ENCODE measurements at regions not wholly inside any gene's neighbourhood (a gene's known extent, or its start where the extent isn't known, plus 50 kb on each side); places are given as distances from the start of the nearest gene placed in this dataset.

DNA sequence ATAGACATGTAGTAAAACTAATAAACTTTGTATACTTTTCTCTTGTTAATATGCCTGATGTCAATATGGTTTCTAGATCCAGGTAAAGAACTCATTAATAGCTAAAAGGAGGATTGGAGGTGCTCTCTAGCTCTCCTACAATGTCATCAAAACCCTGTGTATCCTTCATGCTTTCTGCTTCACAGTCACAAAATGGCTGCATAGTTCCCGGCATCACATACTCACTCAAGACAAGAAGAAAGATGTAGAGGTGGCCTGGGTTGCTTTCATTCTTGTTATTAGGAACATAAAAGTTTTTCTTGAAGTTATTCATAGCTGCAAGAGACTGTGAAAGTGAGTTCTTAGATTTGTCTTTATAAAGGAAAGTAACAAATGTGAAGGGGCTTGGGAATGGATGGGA is 149.7 kb upstream of the EEPD1 start:
- H2AK5ac ChIP-seq (ENCODE audit: insufficient read length, low read length), result no peak overlapping the region
- H3K4me2 ChIP-seq (ENCODE audit: insufficient read depth, insufficient read length, low read length), result no peak overlapping the region
- no peak overlapping the region for H3K27ac ChIP-seq (ENCODE audit: insufficient read length, low read depth, low read length)
- no peak overlapping the region for H2BK20ac ChIP-seq (ENCODE audit: low read depth, low read length, poor library complexity, severe bottlenecking)
- peaks cover 5 to 9% of the 10 kb centered on the region in 2 experiments; a peak in 4 of 5 replicates for H3K9me3 Mint-ChIP-seq
- no peak overlapping the region for H4K5ac ChIP-seq (ENCODE audit: insufficient read length, low read depth, low read length)
- H3K79me1 ChIP-seq (ENCODE audit: insufficient read depth, low read depth, low read length, poor library complexity, severe bottlenecking), result no peaks in the 10 kb centered on the region
- no peaks in the 10 kb centered on the region for H3K23me2 ChIP-seq (ENCODE audit: insufficient read length, low read depth, low read length, poor library complexity, severe bottlenecking)
- H3K4ac ChIP-seq (ENCODE audit: low read depth, low read length), result no peak overlapping the region
- H2AFZ ChIP-seq (ENCODE audit: low read length), result no peak overlapping the region
- no peaks in the 10 kb centered on the region for H3K4me1 ChIP-seq (ENCODE audit: insufficient read depth, low read length)
- no peak overlapping the region for H2BK15ac ChIP-seq (ENCODE audit: low read depth, low read length)
- no peak for DNase-seq
- no peak overlapping the region for H3K18ac ChIP-seq (ENCODE audit: insufficient read length, low read depth, low read length)
- no peaks in the 10 kb centered on the region for H3K79me2 ChIP-seq (ENCODE audit: insufficient read depth, low read length)
- no peak overlapping the region for H3K56ac ChIP-seq (ENCODE audit: insufficient read length, low read depth, low read length)
- H3K4me3 Mint-ChIP-seq, result no peak overlapping the region
- peaks cover 1% of the 10 kb centered on the region; the same call in 1 of the 2 replicates for H3K27me3 Mint-ChIP-seq (ENCODE audit: low read depth)
- H3K27me3 ChIP-seq (ENCODE audit: insufficient read depth, low read length), result no peaks in the 10 kb centered on the region
- no peak overlapping the region for H3K23ac ChIP-seq (ENCODE audit: insufficient read length, low read depth, low read length)
- no peak overlapping the region for H4K91ac ChIP-seq (ENCODE audit: insufficient read length, low read depth, low read length)
- H2BK12ac ChIP-seq (ENCODE audit: insufficient read length, low read depth, low read length), result no peak overlapping the region
- H3K27ac Mint-ChIP-seq, result no peak overlapping the region
- WGBS (ENCODE audit: extremely low coverage, insufficient read length, low lambda C conversion rate), result no CpG with 5 or more reads among the region's 1 CpG
- H3K4me1 Mint-ChIP-seq, result peaks cover 3 to 6% of the 10 kb centered on the region in 2 experiments; a peak in 2 of 4 replicates
- H4K8ac ChIP-seq (replicated peaks; ENCODE audit: insufficient read length, low read depth, low read length), result no peak overlapping the region
- peaks cover 0 to 7% (median 2%) of the 10 kb centered on the region in 3 experiments; a peak in 3 of 7 replicates for H3K36me3 Mint-ChIP-seq (ENCODE audit: insufficient read depth in 1 of 3, low read depth in 3 of 3)
- no peak overlapping the region for H2BK5ac ChIP-seq (ENCODE audit: insufficient read length, low read length)
- H4K20me1 ChIP-seq (ENCODE audit: control insufficient read depth, insufficient read depth, insufficient read length), result no peaks in the 10 kb centered on the region
- TF ChIP-seq, protein P1, sequence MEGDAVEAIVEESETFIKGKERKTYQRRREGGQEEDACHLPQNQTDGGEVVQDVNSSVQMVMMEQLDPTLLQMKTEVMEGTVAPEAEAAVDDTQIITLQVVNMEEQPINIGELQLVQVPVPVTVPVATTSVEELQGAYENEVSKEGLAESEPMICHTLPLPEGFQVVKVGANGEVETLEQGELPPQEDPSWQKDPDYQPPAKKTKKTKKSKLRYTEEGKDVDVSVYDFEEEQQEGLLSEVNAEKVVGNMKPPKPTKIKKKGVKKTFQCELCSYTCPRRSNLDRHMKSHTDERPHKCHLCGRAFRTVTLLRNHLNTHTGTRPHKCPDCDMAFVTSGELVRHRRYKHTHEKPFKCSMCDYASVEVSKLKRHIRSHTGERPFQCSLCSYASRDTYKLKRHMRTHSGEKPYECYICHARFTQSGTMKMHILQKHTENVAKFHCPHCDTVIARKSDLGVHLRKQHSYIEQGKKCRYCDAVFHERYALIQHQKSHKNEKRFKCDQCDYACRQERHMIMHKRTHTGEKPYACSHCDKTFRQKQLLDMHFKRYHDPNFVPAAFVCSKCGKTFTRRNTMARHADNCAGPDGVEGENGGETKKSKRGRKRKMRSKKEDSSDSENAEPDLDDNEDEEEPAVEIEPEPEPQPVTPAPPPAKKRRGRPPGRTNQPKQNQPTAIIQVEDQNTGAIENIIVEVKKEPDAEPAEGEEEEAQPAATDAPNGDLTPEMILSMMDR (conservative IDR thresholded peaks at IDR 0.05), result no peak
- no peak overlapping the region for H3K9ac ChIP-seq (ENCODE audit: extremely low read depth, insufficient read length, low read length)
- H3K14ac ChIP-seq (ENCODE audit: insufficient read depth, low read length), result no peak overlapping the region
- H3T11ph ChIP-seq (ENCODE audit: low read length), result no peak overlapping the region
- H2BK120ac ChIP-seq (ENCODE audit: low read depth, low read length, poor library complexity, severe bottlenecking), result no peak overlapping the region
- no peaks in the 10 kb centered on the region for H3K9me3 ChIP-seq (ENCODE audit: control insufficient read depth, low read depth, low read length)
